ENCODE measurements at regions not wholly inside any gene's neighbourhood (a gene's known extent, or its start where the extent isn't known, plus 50 kb on each side); places are given as distances from the start of the nearest gene placed in this dataset.

GRCh38 chr6:144351379-144352127 lies 66.4 kb downstream of the UTRN start:
- no peaks in the 10 kb centered on the region for H3K9me3 ChIP-seq (ENCODE audit: control insufficient read depth in 2 of 2, insufficient read depth in 1 of 2, low read length in 1 of 2)
- peak overlapping the region; percentile 0 to 33 for H3K4me3 ChIP-seq (ENCODE audit: low read length in 2 of 2)
- peaks cover 30 to 34% of the 10 kb centered on the region in 2 donors for H3K4me1 ChIP-seq (ENCODE audit: control insufficient read depth in 2 of 2, insufficient read depth in 2 of 2, low read length in 2 of 2)
- DNase-seq (ENCODE audit: low read depth in 6 of 9, low spot score in 9 of 9): peak in 2 of 9 donors; percentile 53 to 77
- peak overlapping the region; percentile 88 to 89 for H3K27ac ChIP-seq (ENCODE audit: low read depth in 1 of 2, low read length in 1 of 2)
- H3K27me3 ChIP-seq (ENCODE audit: control insufficient read depth in 2 of 2, insufficient read depth in 1 of 2, low read length in 1 of 2): no peaks in the 10 kb centered on the region
- no peaks in the 10 kb centered on the region for H3K36me3 ChIP-seq (ENCODE audit: control insufficient read depth in 2 of 2, insufficient read depth in 2 of 2, low read length in 1 of 2)
- WGBS: 25% methylated on average over 8 of the region's 8 CpGs

GRCh38 chr6:144352331-144352730 lies 67.2 kb downstream of the UTRN start:
- H3K4me3 ChIP-seq (ENCODE audit: low read length in 2 of 2): no peak overlapping the region
- peaks cover 25 to 28% of the 10 kb centered on the region in 2 donors for H3K4me1 ChIP-seq (ENCODE audit: control insufficient read depth in 2 of 2, insufficient read depth in 2 of 2, low read length in 2 of 2)
- no peak for DNase-seq (ENCODE audit: low read depth in 6 of 9, low spot score in 9 of 9)
- H3K27ac ChIP-seq (ENCODE audit: low read depth in 1 of 2, low read length in 1 of 2): peak overlapping the region in 1 of 2 donors; percentile 88
- no peaks in the 10 kb centered on the region for H3K36me3 ChIP-seq (ENCODE audit: control insufficient read depth in 2 of 2, insufficient read depth in 2 of 2, low read length in 1 of 2)
- whole genome bisulfite sequencing: 77% methylated on average over 2 of the region's 2 CpGs
- no peaks in the 10 kb centered on the region for H3K27me3 ChIP-seq (ENCODE audit: control insufficient read depth in 2 of 2, insufficient read depth in 1 of 2, low read length in 1 of 2)
- H3K9me3 ChIP-seq (ENCODE audit: control insufficient read depth in 2 of 2, insufficient read depth in 1 of 2, low read length in 1 of 2): no peaks in the 10 kb centered on the region

GRCh38 chr6:144353871-144354314 lies 68.8 kb downstream of the UTRN start:
- no peaks in the 10 kb centered on the region for H3K36me3 ChIP-seq (ENCODE audit: control insufficient read depth in 2 of 2, insufficient read depth in 2 of 2, low read length in 1 of 2)
- H3K4me3 ChIP-seq (ENCODE audit: low read length in 2 of 2): no peak overlapping the region
- no peaks in the 10 kb centered on the region for H3K9me3 ChIP-seq (ENCODE audit: control insufficient read depth in 2 of 2, insufficient read depth in 1 of 2, low read length in 1 of 2)
- H3K27me3 ChIP-seq (ENCODE audit: control insufficient read depth in 2 of 2, insufficient read depth in 1 of 2, low read length in 1 of 2): no peaks in the 10 kb centered on the region
- peaks cover 23% of the 10 kb centered on the region in 2 donors for H3K4me1 ChIP-seq (ENCODE audit: control insufficient read depth in 2 of 2, insufficient read depth in 2 of 2, low read length in 2 of 2)
- WGBS: 85% methylated on average over 5 of the region's 5 CpGs
- no peak for DNase-seq (ENCODE audit: low read depth in 6 of 9, low spot score in 9 of 9)
- H3K27ac ChIP-seq (ENCODE audit: low read depth in 1 of 2, low read length in 1 of 2): peak overlapping the region in 1 of 2 donors; percentile 60

- Histone ChIP-seq H3K36me3 (ENCODE audit: control insufficient read depth in 2 of 2, insufficient read depth in 2 of 2, low read length in 1 of 2) (no peaks in the 10 kb centered on the region), H3K4me1 (ENCODE audit: control insufficient read depth in 2 of 2, insufficient read depth in 2 of 2, low read length in 2 of 2) (peaks cover 3 to 11% of the 10 kb centered on the region in 2 donors), H3K9me3 (ENCODE audit: control insufficient read depth in 2 of 2, insufficient read depth in 1 of 2, low read length in 1 of 2) (no peaks in the 10 kb centered on the region), H3K27ac (ENCODE audit: low read depth in 1 of 2, low read length in 1 of 2) (no peak overlapping the region), H3K27me3 (ENCODE audit: control insufficient read depth in 2 of 2, insufficient read depth in 1 of 2, low read length in 1 of 2) (no peaks in the 10 kb centered on the region), H3K4me3 (ENCODE audit: low read length in 2 of 2) (no peak overlapping the region)
- 97% methylated on average over 1 of the region's 1 CpG for WGBS
- DNase-seq (ENCODE audit: low read depth in 6 of 9, low spot score in 9 of 9): no peak
Measured at GRCh38 chr6:144359783-144360182, 74.6 kb downstream of the UTRN start.

GRCh38 chr6:144360401-144360800 lies 75.3 kb downstream of the UTRN start:
- DNase-seq (ENCODE audit: low read depth in 6 of 9, low spot score in 9 of 9): no peak
- no peaks in the 10 kb centered on the region for H3K36me3 ChIP-seq (ENCODE audit: control insufficient read depth in 2 of 2, insufficient read depth in 2 of 2, low read length in 1 of 2)
- no peaks in the 10 kb centered on the region for H3K9me3 ChIP-seq (ENCODE audit: control insufficient read depth in 2 of 2, insufficient read depth in 1 of 2, low read length in 1 of 2)
- H3K4me3 ChIP-seq (ENCODE audit: low read length in 2 of 2): no peak overlapping the region
- no peaks in the 10 kb centered on the region for H3K27me3 ChIP-seq (ENCODE audit: control insufficient read depth in 2 of 2, insufficient read depth in 1 of 2, low read length in 1 of 2)
- H3K4me1 ChIP-seq (ENCODE audit: control insufficient read depth in 2 of 2, insufficient read depth in 2 of 2, low read length in 2 of 2): peaks cover 3 to 12% of the 10 kb centered on the region in 2 donors
- no peak overlapping the region for H3K27ac ChIP-seq (ENCODE audit: low read depth in 1 of 2, low read length in 1 of 2)
- 94% methylated on average over 4 of the region's 4 CpGs for WGBS

- no peaks in the 10 kb centered on the region for H3K9me3 ChIP-seq (ENCODE audit: control insufficient read depth in 2 of 2, insufficient read depth in 1 of 2, low read length in 1 of 2)
- no peak overlapping the region for H3K4me3 ChIP-seq (ENCODE audit: low read length in 2 of 2)
- no peaks in the 10 kb centered on the region for H3K36me3 ChIP-seq (ENCODE audit: control insufficient read depth in 2 of 2, insufficient read depth in 2 of 2, low read length in 1 of 2)
- no peaks in the 10 kb centered on the region for H3K27me3 ChIP-seq (ENCODE audit: control insufficient read depth in 2 of 2, insufficient read depth in 1 of 2, low read length in 1 of 2)
- no peak overlapping the region for H3K27ac ChIP-seq (ENCODE audit: low read depth in 1 of 2, low read length in 1 of 2)
- DNase-seq (ENCODE audit: low read depth in 6 of 9, low spot score in 9 of 9): no peak
- H3K4me1 ChIP-seq (ENCODE audit: control insufficient read depth in 2 of 2, insufficient read depth in 2 of 2, low read length in 2 of 2): peaks cover 3 to 12% of the 10 kb centered on the region in 2 donors
- 100% methylated on average over 1 of the region's 1 CpG for WGBS
Measured at GRCh38 chr6:144361016-144361415, 75.9 kb downstream of the UTRN start.

- H3K27ac ChIP-seq (ENCODE audit: low read depth in 1 of 2, low read length in 1 of 2): no peak overlapping the region
- H3K4me1 ChIP-seq (ENCODE audit: control insufficient read depth in 2 of 2, insufficient read depth in 2 of 2, low read length in 2 of 2): peaks cover 3 to 12% of the 10 kb centered on the region in 2 donors
- H3K27me3 ChIP-seq (ENCODE audit: control insufficient read depth in 2 of 2, insufficient read depth in 1 of 2, low read length in 1 of 2): no peaks in the 10 kb centered on the region
- H3K9me3 ChIP-seq (ENCODE audit: control insufficient read depth in 2 of 2, insufficient read depth in 1 of 2, low read length in 1 of 2): no peaks in the 10 kb centered on the region
- DNase-seq (ENCODE audit: low read depth in 6 of 9, low spot score in 9 of 9): no peak
- H3K4me3 ChIP-seq (ENCODE audit: low read length in 2 of 2): no peak overlapping the region
- WGBS: 95% methylated on average over 5 of the region's 5 CpGs
- H3K36me3 ChIP-seq (ENCODE audit: control insufficient read depth in 2 of 2, insufficient read depth in 2 of 2, low read length in 1 of 2): no peaks in the 10 kb centered on the region
Measured at GRCh38 chr6:144362042-144363018, 77.2 kb downstream of the UTRN start.

GRCh38 chr6:144364208-144364720 lies 79.1 kb downstream of the UTRN start:
- peaks cover 3 to 12% of the 10 kb centered on the region in 2 donors for H3K4me1 ChIP-seq (ENCODE audit: control insufficient read depth in 2 of 2, insufficient read depth in 2 of 2, low read length in 2 of 2)
- WGBS: 93% methylated on average over 7 of the region's 7 CpGs
- peak overlapping the region in 1 of 2 donors; percentile 35 for H3K27ac ChIP-seq (ENCODE audit: low read depth in 1 of 2, low read length in 1 of 2)
- no peaks in the 10 kb centered on the region for H3K36me3 ChIP-seq (ENCODE audit: control insufficient read depth in 2 of 2, insufficient read depth in 2 of 2, low read length in 1 of 2)
- no peak for DNase-seq (ENCODE audit: low read depth in 6 of 9, low spot score in 9 of 9)
- H3K4me3 ChIP-seq (ENCODE audit: low read length in 2 of 2): no peak overlapping the region
- no peaks in the 10 kb centered on the region for H3K27me3 ChIP-seq (ENCODE audit: control insufficient read depth in 2 of 2, insufficient read depth in 1 of 2, low read length in 1 of 2)
- peaks cover 0 to 2% of the 10 kb centered on the region in 2 donors for H3K9me3 ChIP-seq (ENCODE audit: control insufficient read depth in 2 of 2, insufficient read depth in 1 of 2, low read length in 1 of 2)
